ENCODE measurements at regions not wholly inside any gene's neighbourhood (a gene's known extent, or its start where the extent isn't known, plus 50 kb on each side); places are given as distances from the start of the nearest gene placed in this dataset.

DNA sequence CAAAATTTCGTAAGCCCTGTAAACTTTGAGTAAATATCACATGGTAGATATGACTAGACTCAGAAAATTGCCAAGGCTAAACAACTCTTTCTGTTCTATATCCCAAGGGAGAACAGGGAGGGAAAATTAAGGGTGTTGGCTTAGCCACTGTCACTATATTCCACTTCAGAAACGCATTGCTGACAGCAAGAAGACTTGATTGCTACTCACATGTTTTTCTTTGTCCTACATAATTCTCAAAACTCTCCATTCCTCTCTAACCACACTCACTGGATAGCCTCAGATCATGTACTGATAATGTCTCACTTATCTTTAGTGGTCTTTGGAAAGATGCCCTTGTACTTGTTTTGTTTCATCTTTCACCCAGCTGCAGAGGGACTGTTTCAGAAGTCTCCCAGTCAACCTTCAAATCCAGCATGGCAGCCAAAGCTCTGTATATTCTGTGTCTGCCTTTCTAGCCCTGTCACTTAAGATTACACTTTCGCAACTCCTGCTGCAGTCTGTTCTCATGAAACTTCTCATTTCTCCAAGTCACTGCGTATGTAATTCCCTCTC is 582.4 kb upstream of the FZD8 start:
- TF ChIP-seq, protein P1, sequence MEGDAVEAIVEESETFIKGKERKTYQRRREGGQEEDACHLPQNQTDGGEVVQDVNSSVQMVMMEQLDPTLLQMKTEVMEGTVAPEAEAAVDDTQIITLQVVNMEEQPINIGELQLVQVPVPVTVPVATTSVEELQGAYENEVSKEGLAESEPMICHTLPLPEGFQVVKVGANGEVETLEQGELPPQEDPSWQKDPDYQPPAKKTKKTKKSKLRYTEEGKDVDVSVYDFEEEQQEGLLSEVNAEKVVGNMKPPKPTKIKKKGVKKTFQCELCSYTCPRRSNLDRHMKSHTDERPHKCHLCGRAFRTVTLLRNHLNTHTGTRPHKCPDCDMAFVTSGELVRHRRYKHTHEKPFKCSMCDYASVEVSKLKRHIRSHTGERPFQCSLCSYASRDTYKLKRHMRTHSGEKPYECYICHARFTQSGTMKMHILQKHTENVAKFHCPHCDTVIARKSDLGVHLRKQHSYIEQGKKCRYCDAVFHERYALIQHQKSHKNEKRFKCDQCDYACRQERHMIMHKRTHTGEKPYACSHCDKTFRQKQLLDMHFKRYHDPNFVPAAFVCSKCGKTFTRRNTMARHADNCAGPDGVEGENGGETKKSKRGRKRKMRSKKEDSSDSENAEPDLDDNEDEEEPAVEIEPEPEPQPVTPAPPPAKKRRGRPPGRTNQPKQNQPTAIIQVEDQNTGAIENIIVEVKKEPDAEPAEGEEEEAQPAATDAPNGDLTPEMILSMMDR (IDR thresholded peaks at IDR 0.05): no peak
- no peak for TF ChIP-seq POLR2A (IDR thresholded peaks at IDR 0.05)
